ELF-1 (cell line): ENCODE measurements at regions not wholly inside any gene's neighbourhood (a gene's known extent, or its start where the extent isn't known, plus 50 kb on each side); places are given as distances from the start of the nearest gene placed in this dataset.

Source experiments
- DNase-seq: peaks from one replicate; pipeline ENCODE4 v3.0.0-alpha.2; 2016; ENCODE audit warnings: low read depth, low spot score

DNA sequence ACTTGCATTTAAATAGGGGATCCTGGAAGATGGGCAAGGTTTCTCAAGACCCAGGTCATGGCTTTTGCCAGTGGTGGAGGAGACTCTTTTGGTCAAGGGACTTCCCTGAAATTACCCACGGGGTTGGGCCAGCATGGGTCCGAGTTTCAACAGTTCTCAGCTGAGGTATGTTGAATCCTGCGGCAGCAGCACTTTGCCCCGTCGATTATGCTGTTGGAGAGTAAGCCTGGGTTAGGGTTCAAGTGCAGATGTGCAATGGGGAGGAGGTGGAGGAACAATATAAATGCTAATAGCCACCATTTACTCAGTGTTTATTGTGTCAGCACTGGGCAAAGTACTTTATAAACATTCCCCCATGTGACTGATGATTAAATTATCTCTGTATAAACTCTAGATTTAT is 96.0 kb upstream of the GATA6 start:
- DNase-seq: no peak

GRCh38 chr18:22074282-22075070 is 94.9 kb upstream of the GATA6 start:
- no peak for DNase-seq

- no peak for DNase-seq
Observed at GRCh38 chr18:22080035-22080434, 89.4 kb upstream of the GATA6 start.

- DNase-seq: no peak
Observed at GRCh38 chr18:22082408-22082807, 87.0 kb upstream of the GATA6 start.

GRCh38 chr18:22084547-22084946 is 84.8 kb upstream of the GATA6 start:
- DNase-seq: no peak

DNA sequence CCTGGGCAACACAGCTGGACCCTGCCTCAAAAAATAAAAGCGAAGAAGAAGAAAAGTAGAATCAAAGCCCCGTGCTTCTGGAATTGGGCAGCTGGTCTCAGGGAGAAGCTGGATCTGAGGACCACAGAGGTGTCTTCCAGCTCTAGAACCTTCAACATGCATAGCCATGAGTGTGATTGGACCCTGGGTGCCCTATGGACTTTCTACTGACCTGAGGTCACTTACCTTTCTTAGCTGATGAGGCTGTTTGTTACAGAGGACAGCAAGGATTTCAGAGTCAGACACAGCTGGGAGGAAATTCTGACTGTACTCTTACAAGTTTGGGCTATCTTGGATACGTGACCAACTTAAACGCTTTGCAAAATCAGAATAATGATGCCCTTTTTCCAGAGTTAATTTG is 82.4 kb upstream of the GATA6 start:
- no peak for DNase-seq

GRCh38 chr18:22088029-22088428 is 81.4 kb upstream of the GATA6 start:
- no peak for DNase-seq

GRCh38 chr18:22088996-22089640 is 80.3 kb upstream of the GATA6 start:
- DNase-seq: no peak

- DNase-seq: no peak
Observed at GRCh38 chr18:22091341-22091740, 78.0 kb upstream of the GATA6 start.

DNA sequence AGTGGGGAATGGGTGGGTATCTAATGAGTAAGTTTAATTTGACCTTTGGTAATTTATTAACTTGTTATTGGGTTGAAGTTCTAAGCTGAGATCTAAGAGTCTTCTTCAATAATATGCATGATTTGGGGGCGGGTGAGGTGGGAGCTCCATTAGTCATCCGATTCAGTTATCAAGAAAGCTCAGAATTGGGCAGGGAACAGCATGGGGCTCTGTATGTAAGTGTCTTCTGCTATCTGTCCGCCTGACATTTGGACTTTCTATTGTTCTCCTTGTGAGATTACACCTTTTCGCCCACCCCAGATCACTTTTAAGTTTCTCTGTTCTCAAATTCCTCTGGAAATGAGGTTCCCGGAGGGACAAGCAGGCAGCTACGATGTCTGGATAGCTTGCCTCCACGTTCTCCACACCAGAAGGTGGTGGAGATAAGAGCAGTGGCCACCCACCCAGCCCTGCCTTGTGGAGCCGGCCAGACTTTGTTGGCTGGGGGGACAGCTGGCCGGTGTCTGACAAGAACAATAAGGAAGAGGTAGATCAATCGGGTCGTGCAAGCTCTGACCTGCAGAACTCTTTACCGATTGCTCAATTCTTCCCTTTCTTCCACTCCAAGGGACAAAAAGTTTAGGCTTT is 75.5 kb upstream of the GATA6 start:
- DNase-seq: peak; percentile 30

GRCh38 chr18:22094358-22094734 is 75.0 kb upstream of the GATA6 start:
- DNase-seq: peak; percentile 32

DNA sequence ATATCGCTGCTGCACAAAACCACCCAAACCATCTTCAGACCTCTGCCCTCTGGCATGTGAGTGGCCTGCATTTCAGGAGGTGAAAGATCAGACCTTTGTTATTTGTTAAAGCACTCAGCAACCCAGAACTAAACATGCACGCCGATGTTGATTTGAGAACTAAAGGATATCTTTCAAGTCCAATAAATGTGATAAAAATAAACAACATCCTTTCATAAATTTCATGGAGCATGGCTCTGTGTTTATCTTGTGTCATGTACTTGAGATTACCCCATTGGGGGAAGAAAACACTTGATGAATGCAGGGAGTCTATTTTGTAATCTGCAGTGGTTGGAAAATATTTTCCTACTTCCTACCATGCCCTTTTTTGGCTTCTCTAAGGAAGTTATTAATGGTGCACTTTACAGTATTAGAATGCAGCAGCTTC is 70.8 kb upstream of the GATA6 start:
- DNase-seq: no peak

GRCh38 chr18:22099925-22100324 is 69.5 kb upstream of the GATA6 start:
- DNase-seq: no peak

- DNase-seq: no peak
Observed at GRCh38 chr18:22101731-22102130, 67.7 kb upstream of the GATA6 start.

- DNase-seq: peak; percentile 28
Observed at GRCh38 chr18:22102953-22103646, 66.3 kb upstream of the GATA6 start.

GRCh38 chr18:22103647-22104031 is 65.8 kb upstream of the GATA6 start:
- no peak for DNase-seq

GRCh38 chr18:22106536-22107292 is 62.7 kb upstream of the GATA6 start:
- peak; percentile 49 for DNase-seq

DNA sequence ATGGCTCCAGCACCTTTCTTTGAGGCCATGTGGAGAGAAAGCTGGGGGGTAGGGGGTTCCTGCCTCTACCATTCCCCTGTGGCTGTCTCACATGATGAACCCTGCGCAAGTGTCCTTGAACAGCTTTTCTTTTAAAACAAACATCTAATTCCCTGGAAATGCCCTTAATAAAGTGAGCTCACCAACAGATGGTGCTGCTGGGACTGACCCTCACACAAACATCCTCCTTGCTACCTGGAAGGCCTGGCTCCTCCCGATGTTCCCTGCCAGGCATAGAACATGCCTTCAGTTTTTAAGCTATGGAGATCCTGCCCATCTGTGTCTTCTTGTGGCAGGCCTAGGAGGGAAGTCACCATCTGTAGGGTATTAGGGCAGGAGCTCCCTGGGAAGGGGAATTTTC is 60.7 kb upstream of the GATA6 start:
- DNase-seq: peak; percentile 50

GRCh38 chr18:22109535-22109934 is 59.9 kb upstream of the GATA6 start:
- no peak for DNase-seq

GRCh38 chr18:22110461-22110924 is 58.9 kb upstream of the GATA6 start:
- peak; percentile 76 for DNase-seq

DNA sequence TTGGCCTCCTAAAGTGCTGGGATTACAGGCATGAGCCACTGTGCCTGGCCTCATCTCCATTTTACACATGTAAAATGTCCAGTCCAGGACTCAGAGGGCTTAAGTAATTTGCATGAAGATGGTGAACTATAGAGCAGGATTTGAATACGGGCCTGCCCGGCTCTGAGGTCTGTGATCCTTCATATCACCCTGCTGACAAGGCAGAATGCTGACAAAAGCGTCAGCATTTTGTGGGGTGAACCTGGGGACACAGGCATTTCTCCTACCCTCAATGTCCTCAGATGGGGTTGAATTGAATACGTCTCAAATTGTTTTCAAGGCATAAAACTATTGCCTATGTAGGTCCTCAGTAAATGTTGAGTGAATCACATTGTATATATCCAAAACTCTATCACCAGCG is 57.2 kb upstream of the GATA6 start:
- no peak for DNase-seq
